NCI-H524 (cell line): ENCODE measurements at regions not wholly inside any gene's neighbourhood (a gene's known extent, or its start where the extent isn't known, plus 50 kb on each side); places are given as distances from the start of the nearest gene placed in this dataset.
A peak's percentile ranks its signal among the peaks of the same experiment; 100 is the strongest.

ENCODE experiments used
- DNase-seq, 2 experiments: peaks; one replicate each; lab custom pipeline; 2025; lab: John Stamatoyannopoulos, UW

- DNase-seq = no peak
Observed at GRCh38 chr16:76612497-76612896, 335.3 kb downstream of the CNTNAP4 start.

- DNase-seq = peak in 1 of 2 experiments; percentile 27
Observed at GRCh38 chr16:76614269-76614668, 337.1 kb downstream of the CNTNAP4 start.

- DNase-seq = no peak
Observed at GRCh38 chr16:76622876-76623275, 345.7 kb downstream of the CNTNAP4 start.

- DNase-seq = no peak
Observed at GRCh38 chr16:76634847-76635697, 357.9 kb downstream of the CNTNAP4 start.

- peak; percentile 32 to 59 for DNase-seq
Observed at GRCh38 chr16:76639685-76640289, 362.6 kb downstream of the CNTNAP4 start.

- no peak for DNase-seq
Observed at GRCh38 chr16:76650582-76650981, 373.4 kb downstream of the CNTNAP4 start.

DNA sequence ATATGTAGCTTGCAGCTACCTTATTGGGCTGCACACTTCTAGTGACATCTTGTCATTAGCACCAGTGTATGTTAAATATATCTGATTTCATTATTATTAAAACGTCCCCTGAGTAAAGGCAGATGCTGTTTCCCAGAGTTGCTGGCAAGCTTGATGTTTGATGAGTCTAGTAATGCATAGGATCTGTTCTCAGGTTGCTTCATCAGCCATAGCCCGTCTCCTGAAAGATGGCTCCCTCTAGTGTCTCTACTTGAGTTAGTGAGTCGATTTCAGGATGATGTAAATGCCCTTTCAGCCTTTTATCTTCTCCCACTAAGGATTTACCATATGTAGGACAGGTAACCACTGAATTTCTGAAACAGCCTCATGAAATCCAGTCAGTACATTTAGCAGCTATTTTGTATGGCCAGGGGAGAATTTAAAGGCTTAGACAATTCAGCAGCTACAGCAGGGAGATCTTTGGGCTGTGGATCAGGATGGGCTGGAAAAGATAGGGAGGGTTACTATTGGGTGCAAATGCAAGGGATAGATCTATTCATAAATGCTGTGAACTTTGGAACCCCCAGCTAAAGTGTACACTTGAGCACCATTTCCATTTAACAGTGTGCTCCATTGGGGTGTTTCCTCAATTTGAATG is 376.3 kb downstream of the CNTNAP4 start:
- peak; percentile 97 to 99 for DNase-seq

DNA sequence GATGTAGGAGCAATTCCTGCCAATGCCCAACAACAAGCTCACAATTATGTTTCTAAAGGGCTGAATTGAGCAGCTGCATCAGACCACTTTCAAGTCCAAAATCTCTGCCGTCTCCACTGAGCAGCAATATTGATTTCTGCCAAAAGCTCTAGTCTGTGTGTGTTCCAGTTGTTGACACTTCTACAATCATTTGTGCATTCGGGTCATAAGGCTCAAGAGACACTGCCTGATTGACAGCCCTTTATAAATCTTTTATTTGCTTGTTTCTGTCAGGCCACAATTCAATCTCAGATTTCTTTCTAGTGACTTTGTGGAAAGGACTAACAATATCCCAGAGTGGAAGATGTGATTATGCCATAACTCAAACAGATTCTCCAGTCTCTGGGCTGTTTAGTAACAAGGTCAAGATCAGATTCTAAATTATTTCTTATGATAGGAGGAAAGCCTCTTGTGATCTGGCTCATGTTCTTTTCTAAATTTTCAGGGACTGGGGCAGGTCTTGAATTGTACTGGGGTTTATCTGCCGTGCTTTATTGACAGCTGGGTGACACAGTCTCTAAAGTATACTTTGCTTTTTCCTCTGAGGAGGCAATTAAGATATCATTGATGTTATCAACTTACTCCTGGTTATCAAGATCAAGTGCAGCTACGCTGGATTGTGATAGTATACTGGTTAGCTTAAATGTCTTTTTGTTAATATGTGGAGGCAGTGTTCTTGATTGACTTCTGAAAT is 377.1 kb downstream of the CNTNAP4 start:
- DNase-seq = no peak

DNA sequence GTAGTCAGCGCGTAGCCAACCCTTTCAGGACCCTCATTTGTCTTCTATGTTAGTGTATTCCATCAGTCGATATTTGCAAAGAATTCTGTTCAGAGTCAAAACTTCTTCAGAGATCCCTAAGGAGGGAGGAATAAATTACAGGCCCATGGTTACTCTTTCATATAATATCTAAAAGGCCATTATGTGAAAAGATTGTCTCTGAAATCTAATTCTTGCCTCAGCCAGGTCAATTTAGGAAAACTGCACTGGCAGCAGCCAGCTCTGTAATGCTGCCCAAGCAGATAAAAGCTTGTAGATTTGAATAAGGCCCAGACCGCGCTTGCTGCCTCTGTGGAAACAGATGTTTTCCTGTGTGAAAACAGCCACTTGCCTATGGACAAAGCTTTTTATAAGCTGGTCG is 379.8 kb downstream of the CNTNAP4 start:
- peak in 1 of 2 experiments; percentile 77 for DNase-seq

DNA sequence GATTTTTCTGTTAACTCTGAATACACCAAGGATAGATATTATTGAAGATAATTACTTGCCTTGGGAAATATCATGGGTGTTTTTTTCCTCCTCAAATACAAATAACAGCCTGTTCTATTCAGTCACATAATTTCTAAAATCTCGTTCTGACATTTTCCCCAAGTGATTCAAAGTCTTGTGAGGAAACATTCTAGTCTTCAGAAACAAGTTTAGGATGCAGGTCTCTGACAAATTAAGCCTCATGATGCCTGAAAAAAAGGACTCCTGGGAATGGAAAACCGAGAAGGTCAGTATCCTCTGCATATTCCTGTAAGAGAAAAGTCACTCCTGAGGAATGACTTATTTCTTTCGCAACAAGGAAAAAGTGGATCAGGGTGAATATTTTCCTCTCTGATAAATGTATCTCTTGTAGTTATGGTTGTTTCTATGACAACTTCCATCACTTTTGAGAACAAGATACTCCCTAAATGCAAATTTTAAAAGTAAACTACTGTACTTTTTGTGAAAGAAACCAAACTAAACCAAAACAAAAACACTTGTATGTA is 384.6 kb downstream of the CNTNAP4 start:
- DNase-seq = no peak

DNA sequence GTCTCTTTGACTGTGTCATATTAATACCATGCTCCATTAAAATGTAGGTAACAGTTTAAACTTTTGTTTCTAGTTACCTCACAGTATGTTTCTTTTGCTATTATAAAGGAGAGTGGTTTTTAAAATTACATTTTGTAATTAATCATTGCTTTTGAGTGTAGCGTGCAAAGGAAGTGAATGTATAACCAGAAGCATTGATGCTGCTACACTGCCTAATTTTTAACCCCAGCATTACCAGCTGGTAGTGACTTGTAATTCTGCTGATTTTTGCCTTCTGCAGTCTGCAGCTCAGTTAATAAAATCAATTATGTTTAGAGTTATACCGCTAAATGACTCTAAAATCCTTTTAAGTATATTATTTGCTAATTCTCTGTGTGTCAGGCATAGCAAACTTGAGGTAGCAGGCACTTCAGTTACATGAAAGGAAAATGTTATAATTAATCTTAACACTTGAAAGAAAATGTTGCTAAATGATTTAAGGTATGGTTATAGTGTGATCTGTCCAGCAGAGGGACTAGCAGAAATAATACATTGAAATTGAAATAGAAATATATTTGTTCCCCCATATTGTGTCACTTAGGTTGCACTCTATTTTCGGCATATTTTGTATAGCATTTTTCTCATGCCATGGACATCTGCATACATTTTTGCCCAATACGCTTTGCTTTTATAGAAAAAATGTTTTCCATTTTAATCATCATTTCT is 388.5 kb downstream of the CNTNAP4 start:
- DNase-seq = no peak

- peak in 1 of 2 experiments; percentile 39 for DNase-seq
Observed at GRCh38 chr16:76668207-76668725, 391.1 kb downstream of the CNTNAP4 start.

GRCh38 chr16:76669288-76669687 is 392.1 kb downstream of the CNTNAP4 start:
- DNase-seq = no peak

DNA sequence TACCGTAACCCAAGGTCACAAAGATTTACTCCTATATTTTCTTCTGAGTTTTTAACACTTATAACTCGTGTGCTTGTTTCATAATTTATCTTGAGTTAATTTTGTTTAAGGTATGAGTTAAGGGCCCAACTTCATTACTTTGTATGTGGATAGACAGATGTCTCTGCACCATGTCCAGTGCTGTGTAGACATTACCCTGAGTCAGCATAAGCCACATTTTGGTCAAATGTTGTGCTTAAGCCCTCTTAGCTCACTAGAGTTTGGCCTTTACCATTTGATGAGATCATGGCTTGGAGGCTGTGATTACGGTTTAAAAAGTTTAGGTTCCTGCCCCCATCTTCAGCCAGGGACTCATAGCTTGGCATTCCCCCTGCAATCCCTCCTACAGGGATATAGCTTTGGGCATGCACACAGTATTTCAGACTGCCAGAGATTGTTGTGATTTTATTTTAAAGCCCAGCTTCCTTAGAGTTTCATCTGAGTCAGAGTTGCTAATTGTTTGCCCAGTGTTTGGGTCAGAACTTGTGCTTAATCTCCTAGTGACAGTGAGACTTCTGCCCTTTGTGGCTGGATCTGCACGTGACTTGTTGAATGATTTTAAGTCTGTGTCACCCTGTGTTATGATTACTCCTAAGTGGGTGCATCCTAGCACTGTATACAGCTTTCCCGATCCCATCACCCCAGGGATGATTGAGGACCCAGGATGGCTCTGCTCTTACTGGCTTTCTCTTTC is 393.1 kb downstream of the CNTNAP4 start:
- DNase-seq = no peak

DNA sequence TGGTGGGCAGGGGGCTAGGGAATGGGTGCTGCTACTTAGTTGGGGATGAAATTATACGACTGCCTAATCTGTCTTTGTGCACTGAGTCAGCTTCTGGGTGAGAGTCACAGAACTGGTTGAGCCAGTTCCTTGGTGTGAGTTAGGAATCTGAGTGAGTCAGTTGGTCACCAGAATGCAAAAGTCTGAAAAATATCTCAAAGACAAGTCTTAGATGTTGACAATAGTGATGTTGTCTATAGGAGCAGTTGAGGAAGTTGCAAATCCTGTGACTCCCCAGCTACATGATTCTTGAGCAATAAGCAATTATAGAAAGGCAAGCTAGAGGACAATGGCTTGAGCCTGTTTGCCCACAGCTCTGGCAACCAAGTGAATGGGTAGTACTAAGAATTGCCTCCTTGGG is 399.2 kb downstream of the CNTNAP4 start:
- DNase-seq = no peak

DNA sequence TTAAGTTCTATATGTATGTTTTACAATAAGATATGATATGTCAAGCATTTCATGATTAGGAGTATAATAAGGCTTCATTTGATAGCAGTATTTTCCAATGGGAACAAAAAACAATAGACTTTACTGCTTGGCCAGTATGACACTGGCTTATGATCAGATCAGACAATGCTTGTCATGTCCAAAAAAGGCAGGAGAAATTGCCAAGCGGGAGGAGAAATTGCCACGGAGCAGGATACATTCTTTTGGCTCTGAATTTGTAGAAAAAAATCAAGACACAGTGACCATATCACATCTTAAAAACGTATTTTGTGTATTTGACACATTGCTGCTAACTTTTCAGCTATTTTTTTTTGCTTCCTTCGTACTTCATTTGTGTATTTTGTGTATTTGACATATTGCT is 404.1 kb downstream of the CNTNAP4 start:
- DNase-seq = no peak

- DNase-seq = no peak
Observed at GRCh38 chr16:76683051-76683450, 405.9 kb downstream of the CNTNAP4 start.

DNA sequence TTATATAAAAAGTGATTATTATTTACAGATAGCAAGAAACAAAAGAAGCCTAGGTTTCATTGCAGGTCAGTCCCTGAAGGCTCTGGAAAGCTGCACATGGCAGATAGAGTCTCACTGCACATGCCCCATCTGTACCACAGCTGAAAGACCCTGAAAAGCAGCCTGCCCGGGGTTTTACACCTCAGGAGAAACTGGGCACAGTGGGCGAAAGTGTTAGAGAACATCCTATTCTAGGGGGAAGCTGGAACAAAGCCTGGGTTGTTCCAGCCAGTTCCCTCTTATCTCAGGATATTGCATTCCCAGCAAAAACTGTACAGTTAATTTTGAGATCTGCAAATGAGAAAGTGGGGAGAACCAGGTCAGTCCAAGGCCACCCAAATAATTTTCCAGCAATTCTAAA is 419.7 kb downstream of the CNTNAP4 start:
- DNase-seq = no peak

DNA sequence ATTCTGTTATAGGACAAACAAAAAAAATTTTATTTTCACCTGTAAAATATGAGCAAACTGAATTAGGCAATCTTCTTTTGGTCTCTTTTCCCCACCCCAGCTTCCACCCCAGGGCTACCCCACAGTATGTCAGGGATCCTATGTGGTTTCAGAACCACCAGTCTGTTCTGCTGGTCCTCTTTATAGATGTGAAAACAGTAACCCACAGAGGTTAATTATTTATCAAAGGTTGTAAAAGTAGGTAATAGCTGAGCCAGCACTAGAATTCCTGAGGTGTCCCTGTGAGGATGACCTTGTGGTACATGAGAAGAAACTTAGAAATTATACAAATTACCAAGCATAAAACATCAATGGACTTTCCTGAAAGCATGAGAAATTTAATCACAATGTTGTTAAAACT is 428.7 kb downstream of the CNTNAP4 start:
- no peak for DNase-seq

GRCh38 chr16:76713191-76713590 is 436.0 kb downstream of the CNTNAP4 start:
- no peak for DNase-seq
